ENCODE measurements at regions not wholly inside any gene's neighbourhood (a gene's known extent, or its start where the extent isn't known, plus 50 kb on each side); places are given as distances from the start of the nearest gene placed in this dataset.

DNA sequence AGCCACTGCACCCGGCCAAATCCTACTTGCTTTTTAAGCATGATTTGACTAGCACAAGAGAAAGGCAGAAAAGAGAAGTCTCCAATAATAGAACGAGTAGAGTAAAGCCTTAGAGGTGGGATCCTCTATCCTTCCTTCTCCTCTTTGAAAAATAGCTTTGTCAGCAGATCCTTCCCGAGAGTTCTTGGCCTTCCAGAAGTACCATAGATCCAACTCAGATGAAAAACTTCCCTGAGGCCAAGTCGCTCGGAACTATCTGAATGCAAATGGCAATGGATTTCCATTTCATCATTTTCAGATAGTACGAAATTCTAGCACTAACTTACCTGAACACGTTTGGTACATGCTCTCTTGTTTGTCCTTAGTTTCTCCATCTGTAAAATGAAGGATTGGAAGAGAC is 52.0 kb upstream of the SLIT3 start:
- TF ChIP-seq, protein P1, sequence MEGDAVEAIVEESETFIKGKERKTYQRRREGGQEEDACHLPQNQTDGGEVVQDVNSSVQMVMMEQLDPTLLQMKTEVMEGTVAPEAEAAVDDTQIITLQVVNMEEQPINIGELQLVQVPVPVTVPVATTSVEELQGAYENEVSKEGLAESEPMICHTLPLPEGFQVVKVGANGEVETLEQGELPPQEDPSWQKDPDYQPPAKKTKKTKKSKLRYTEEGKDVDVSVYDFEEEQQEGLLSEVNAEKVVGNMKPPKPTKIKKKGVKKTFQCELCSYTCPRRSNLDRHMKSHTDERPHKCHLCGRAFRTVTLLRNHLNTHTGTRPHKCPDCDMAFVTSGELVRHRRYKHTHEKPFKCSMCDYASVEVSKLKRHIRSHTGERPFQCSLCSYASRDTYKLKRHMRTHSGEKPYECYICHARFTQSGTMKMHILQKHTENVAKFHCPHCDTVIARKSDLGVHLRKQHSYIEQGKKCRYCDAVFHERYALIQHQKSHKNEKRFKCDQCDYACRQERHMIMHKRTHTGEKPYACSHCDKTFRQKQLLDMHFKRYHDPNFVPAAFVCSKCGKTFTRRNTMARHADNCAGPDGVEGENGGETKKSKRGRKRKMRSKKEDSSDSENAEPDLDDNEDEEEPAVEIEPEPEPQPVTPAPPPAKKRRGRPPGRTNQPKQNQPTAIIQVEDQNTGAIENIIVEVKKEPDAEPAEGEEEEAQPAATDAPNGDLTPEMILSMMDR (IDR thresholded peaks at IDR 0.05; ENCODE audit: low read depth, low read length, missing control alignments) = no peak
- DNase-seq (ENCODE audit: low read depth) = no peak
- no peak overlapping the region for H3K4me3 ChIP-seq (ENCODE audit: low read depth, low read length)
- in situ Hi-C loops (cut with HindIII; ENCODE audit: low sequenced_read_pairs) = no loop called here

DNA sequence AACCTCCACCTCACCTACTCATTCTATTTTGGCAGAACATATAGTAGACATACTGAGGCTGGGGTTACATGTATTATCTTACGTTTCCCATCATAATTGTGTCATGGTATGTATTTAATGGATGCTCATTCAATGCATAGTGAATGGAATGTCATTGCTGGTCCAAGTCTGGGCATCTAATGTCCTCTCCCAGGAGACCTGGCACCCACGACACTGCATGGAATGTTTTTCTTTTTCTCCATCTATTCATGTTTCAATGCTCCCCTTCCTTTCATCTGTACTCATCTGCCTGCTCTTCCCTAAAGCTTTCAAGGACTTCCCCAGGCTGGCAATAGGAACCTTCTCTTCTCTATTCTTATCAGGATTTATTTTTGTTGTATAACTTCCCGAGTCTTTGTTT is 50.8 kb upstream of the SLIT3 start:
- TF ChIP-seq, protein P1 (IDR thresholded peaks at IDR 0.05; ENCODE audit: low read depth, low read length, missing control alignments) = no peak
- in situ Hi-C loops (cut with HindIII; ENCODE audit: low sequenced_read_pairs) = no loop called here
- no peak for DNase-seq (ENCODE audit: low read depth)
- H3K4me3 ChIP-seq (ENCODE audit: low read depth, low read length) = no peak overlapping the region

DNA sequence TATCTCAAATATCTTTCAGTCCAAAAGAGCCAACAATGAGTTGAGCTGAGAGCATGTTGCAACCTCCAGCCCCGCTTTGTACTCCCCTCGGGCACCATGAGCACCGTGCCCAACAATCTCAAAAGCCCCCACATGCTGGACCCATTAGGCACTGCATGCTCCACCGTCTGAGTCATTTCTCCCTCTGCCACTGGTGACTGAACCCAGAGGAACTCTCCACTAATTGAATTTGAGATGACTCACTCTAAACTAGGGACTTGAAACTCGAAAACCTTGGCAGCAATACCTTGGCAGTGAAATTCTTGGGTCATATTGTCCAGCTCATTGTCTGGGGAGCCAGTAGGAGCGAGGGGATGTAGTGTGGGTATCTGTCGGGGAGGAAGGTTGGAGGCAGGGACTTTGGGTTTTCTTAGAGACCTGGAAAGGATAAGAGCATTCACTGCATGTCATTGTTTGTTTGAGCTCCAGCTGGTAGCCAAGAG is 49.9 kb upstream of the SLIT3 start:
- in situ Hi-C loops (cut with HindIII; ENCODE audit: low sequenced_read_pairs) = no loop called here
- TF ChIP-seq, protein P1 (IDR thresholded peaks at IDR 0.05; ENCODE audit: low read depth, low read length, missing control alignments) = no peak
- no peak overlapping the region for H3K4me3 ChIP-seq (ENCODE audit: low read depth, low read length)
- DNase-seq (ENCODE audit: low read depth) = peak; percentile 90
